Activated T-cell treated with anti-CD3 and anti-CD28 coated beads, Interleukin-2, amount 50 U/mL, for 48 hours (primary cell): ENCODE measurements at regions not wholly inside any gene's neighbourhood (a gene's known extent, or its start where the extent isn't known, plus 50 kb on each side); places are given as distances from the start of the nearest gene placed in this dataset.

Experiments
- DNase-seq, 2 experiments: peaks; one replicate each; pipeline ENCODE4 v3.0.0-alpha.2; 2020

- no peak for DNase-seq
These were observed 66.1 kb upstream of the TBCA start for GRCh38 chr5:77842243-77842642.

GRCh38 chr5:77841616-77842015 lies 65.5 kb upstream of the TBCA start:
- DNase-seq, result no peak

- DNase-seq, result no peak
These were observed 64.8 kb upstream of the TBCA start for GRCh38 chr5:77840930-77841329.

- no peak for DNase-seq
These were observed 63.6 kb upstream of the TBCA start for GRCh38 chr5:77839691-77840090.

- no peak for DNase-seq
These were observed 56.8 kb upstream of the TBCA start for GRCh38 chr5:77832938-77833337.

GRCh38 chr5:77832166-77832770 lies 56.1 kb upstream of the TBCA start:
- DNase-seq, result no peak

- DNase-seq, result no peak
These were observed 52.3 kb upstream of the TBCA start for GRCh38 chr5:77828445-77828844.
